K562 (cell line): ENCODE measurements at regions not wholly inside any gene's neighbourhood (a gene's known extent, or its start where the extent isn't known, plus 50 kb on each side); places are given as distances from the start of the nearest gene placed in this dataset.

Experiments used
- ATAC-seq: fragments of 200-7000 bp; cut with Tn5 transposase; 3 replicates; pipeline ENCODE4 v1.9.1; 2020; ENCODE audit warnings: moderate library complexity
- BruUV-seq: library from RNA; stranded (reverse); fragments of 400-500 nt; replicated peaks from 2 replicates; lab custom pipeline; 2021; lab: Mats Ljungman, UMichigan
- CTCF ChIA-PET: fragments of 300-600 bp; formaldehyde crosslinking; extraction: SDS; loops from one replicate; lab custom pipeline; 2021; ENCODE audit warnings: low intra/inter-chr PET ratio; lab: Yijun Ruan, JAX
- POLR2A ChIA-PET: fragments of 300-600, 350-650 bp; sonication (Branson Sonifier 250); formaldehyde crosslinking; extraction: SDS; loops from one replicate; lab custom pipeline; 2021; ENCODE audit warnings: antibody characterized with exemption, inconsistent platforms; lab: Yijun Ruan, JAX
- DNase-seq, 4 experiments: peaks; one replicate each; pipeline versions ENCODE4 v3.0.0 to v3.0.0-alpha.2; 2011 to 2018; ENCODE audit warnings: low spot score in 3 of 4, mixed read lengths in 3 of 4; ENCODE audit errors: extremely low read depth in 1 of 4
- FAIRE-seq: peaks from 2 replicates; lab custom pipeline; 2011; peaks lifted over from hg19 to GRCh38; lab: Jason Lieb, UNC
- H2AFZ ChIP-seq: 2 replicates; pipeline ENCODE4 v1.6.0; 2011; ENCODE audit warnings: low read depth, low read length, control low read depth, inconsistent platforms
- H3K27ac ChIP-seq: fragments of 200-600 bp; 3 replicates; pipeline ENCODE4 v1.8.0; 2011; ENCODE audit warnings: low read depth, mild to moderate bottlenecking, control low read depth, inconsistent platforms, low read length, moderate library complexity, mixed read lengths; ENCODE audit errors: extremely low read depth
- H3K27me3 ChIP-seq, 2 experiments: fragments of 300-600 bp in 1 of 2; 2 replicates in 1 of 2; 3 replicates in 1 of 2; pipeline versions ENCODE4 v1.6.0 to v1.8.0; 2011; ENCODE audit warnings: inconsistent platforms in 2 of 2, low read length in 2 of 2, mild to moderate bottlenecking in 1 of 2, mixed read lengths in 1 of 2, moderate library complexity in 1 of 2; ENCODE audit not compliant: control insufficient read depth in 2 of 2, insufficient read depth in 2 of 2
- H3K36me3 ChIP-seq: fragments of 300-600 bp; 3 replicates; pipeline ENCODE4 v1.8.0; 2011; ENCODE audit warnings: mild to moderate bottlenecking, low read length, inconsistent platforms; ENCODE audit not compliant: control insufficient read depth, insufficient read depth
- H3K4me1 ChIP-seq, 2 experiments: fragments of 200-600 bp in 1 of 2; replicated peaks in 1 of 2; 2 replicates in 1 of 2; 3 replicates in 1 of 2; pipeline versions ENCODE4 v1.5.1 to v1.8.0; 2011; ENCODE audit warnings: inconsistent platforms in 2 of 2, low read length in 2 of 2, mild to moderate bottlenecking in 1 of 2, mixed read lengths in 1 of 2, moderate library complexity in 1 of 2; ENCODE audit not compliant: control insufficient read depth in 2 of 2, insufficient read depth in 2 of 2
- H3K4me2 ChIP-seq: 2 replicates; pipeline ENCODE4 v1.6.1; 2011; ENCODE audit warnings: low read length, control low read depth, inconsistent platforms, mixed read lengths; ENCODE audit not compliant: insufficient read depth
- H3K4me3 ChIP-seq: fragments of 200-600 bp; sonication (generic), shearing (Covaris generic); 2 replicates; pipeline ENCODE4 v1.5.1; 2016; ENCODE audit warnings: control low read depth, inconsistent platforms
- H3K79me2 ChIP-seq: fragments of 200-600 bp; 3 replicates; pipeline ENCODE4 v1.8.0; 2011; ENCODE audit warnings: low read length, inconsistent platforms; ENCODE audit not compliant: control insufficient read depth, insufficient read depth
- H3K9ac ChIP-seq, 2 experiments: 2 replicates each; pipeline versions ENCODE4 v1.6.0 to v1.6.1; 2011; ENCODE audit warnings: low read depth in 2 of 2, low read length in 2 of 2, control low read depth in 1 of 2, inconsistent platforms in 1 of 2, mild to moderate bottlenecking in 1 of 2, mixed read lengths in 1 of 2; ENCODE audit not compliant: insufficient read depth in 1 of 2
- H3K9me1 ChIP-seq: one replicate; pipeline ENCODE4 v1.6.0; 2011; ENCODE audit warnings: inconsistent platforms, mild to moderate bottlenecking, low read length, moderate library complexity; ENCODE audit not compliant: control insufficient read depth, insufficient read depth
- H3K9me3 ChIP-seq: replicated peaks from 2 replicates; pipeline ENCODE4 v1.5.1; 2011; ENCODE audit warnings: low read depth, low read length, inconsistent platforms; ENCODE audit not compliant: control insufficient read depth, insufficient read depth
- H4K20me1 ChIP-seq: replicated peaks from 2 replicates; pipeline ENCODE4 v1.6.1; 2011; ENCODE audit warnings: low read length, inconsistent platforms, mixed read lengths; ENCODE audit not compliant: control insufficient read depth, insufficient read depth
- CHD2 ChIP-seq: IDR thresholded peaks from 2 replicates; pipeline ENCODE4 v1.6.1; 2011; ENCODE audit warnings: low read depth, low read length
- CREB3 ChIP-seq: fragments of 450-650 bp; conservative IDR thresholded peaks from 2 replicates; pipeline ENCODE4 v1.6.1; 2016; ENCODE audit warnings: missing genetic modification characterization, low read depth, mild to moderate bottlenecking, missing compliant biosample characterization, moderate library complexity
- CREB3L1 ChIP-seq: fragments of 450-650 bp; IDR thresholded peaks from 2 replicates; pipeline ENCODE4 v1.6.1; 2014; ENCODE audit warnings: low read depth, mild to moderate bottlenecking, moderate library complexity, borderline replicate concordance
- FOXA1 ChIP-seq: fragments of 450-650 bp; IDR thresholded peaks from 2 replicates; pipeline ENCODE4 v1.6.1; 2016; ENCODE audit warnings: mild to moderate bottlenecking, borderline replicate concordance
- GABPB2 ChIP-seq: fragments of 250-450 bp; sonication (Bioruptor Pico); conservative IDR thresholded peaks from 2 replicates; pipeline ENCODE4 v1.5.1; 2021; ENCODE audit warnings: mild to moderate bottlenecking
- KAT2B ChIP-seq: IDR thresholded peaks from one replicate; pipeline ENCODE4 v1.6.1; 2012; ENCODE audit warnings: low read depth, mild to moderate bottlenecking, control low read depth, inconsistent platforms, low read length, moderate library complexity
- KAT7 ChIP-seq: sonication (generic); formaldehyde crosslinking; IDR thresholded peaks from 2 replicates; pipeline ENCODE4 v1.8.0; 2022; ENCODE audit warnings: missing genetic modification reagents, mild to moderate bottlenecking, borderline replicate concordance
- NCOA4 ChIP-seq: fragments of 450-650 bp; IDR thresholded peaks from 2 replicates; pipeline ENCODE4 v1.6.1; 2018; ENCODE audit warnings: mild to moderate bottlenecking; ENCODE audit not compliant: partially characterized antibody
- NFE2 ChIP-seq: IDR thresholded peaks from 2 replicates; pipeline ENCODE4 v1.6.1; 2014; ENCODE audit warnings: antibody characterized with exemption, low read depth
- SIRT6 ChIP-seq: IDR thresholded peaks from one replicate; pipeline ENCODE4 v1.6.1; 2012; ENCODE audit warnings: low read depth, mild to moderate bottlenecking, control low read depth, inconsistent platforms, low read length, moderate library complexity
- SMARCA5 ChIP-seq: fragments of 450-650 bp; IDR thresholded peaks from 2 replicates; pipeline ENCODE4 v1.6.1; 2016
- ZNF318 ChIP-seq, 2 experiments: fragments of 450-650 bp; IDR thresholded peaks; 2 replicates each; pipeline ENCODE4 v1.6.1; 2016; ENCODE audit warnings: mild to moderate bottlenecking in 2 of 2, borderline replicate concordance in 1 of 2, low read depth in 1 of 2, moderate library complexity in 1 of 2
- ZNF699 ChIP-seq: fragments of 250-450 bp; sonication (Bioruptor Pico); IDR thresholded peaks from 2 replicates; pipeline ENCODE4 v1.8.0; 2021; ENCODE audit warnings: mild to moderate bottlenecking, moderate library complexity; ENCODE audit not compliant: insufficient replicate concordance
- WGBS: fragments of 100-300 bp; shearing (Covaris generic); methylation state at CpG from one replicate; pipeline ENCODE4 v1.1.6; 2016; ENCODE audit warnings: low coverage, mixed read lengths; ENCODE audit not compliant: insufficient coverage; ENCODE audit errors: missing lambda C conversion rate; 5-methylcytosine and 5-hydroxymethylcytosine counted together
- in situ Hi-C: fragments of 300-500 bp; cut with MboI; formaldehyde crosslinking; loops from 4 replicates; pipeline ENCODE4 v1.15.0; 2018; ENCODE audit warnings: inconsistent platforms, mixed read lengths
- intact Hi-C: fragments of 100-400 bp; cut with micrococcal nuclease; formaldehyde crosslinking; loops from 2 replicates; pipeline ENCODE4 v1.14.2; 2022

GRCh38 chr16:65737831-65738230, 616.0 kb upstream of the CDH11 start:
- DNase-seq (no peak), FAIRE-seq (no peak), ATAC-seq (no peak)
- intact Hi-C loops (no loop called here), in situ Hi-C loops (no loop called here)
- H3K4me3 ChIP-seq, result no peak overlapping the region
- ChIA-PET CTCF (no interaction called here), POLR2A (interaction anchor here (0.7 to 1.1 kb wide), 2 partner anchors 9 to 14 kb away, joined by 3 to 4 read pairs; no protein-coding TSS in a partner anchor)
- no peak overlapping the region for H3K4me2 ChIP-seq
- no TSS peak for BruUV-seq
- TF ChIP-seq NCOA4 (no peak), SIRT6 (no peak), KAT2B (no peak), ZNF318 (IDR thresholded peaks at IDR 0.05; ENCODE audit: borderline replicate concordance in 1 of 2, low read depth in 1 of 2) (no peak), FOXA1 (no peak), CHD2 (no peak), NFE2 (no peak), KAT7 (CRISPR knock-in tag) (no peak), SMARCA5 (no peak), ZNF699 (CRISPR knock-in tag) (no peak), CREB3L1 (no peak), CREB3 (tag) (no peak), GABPB2 (CRISPR knock-in tag) (no peak)
- no peaks in the 10 kb centered on the region for H3K27me3 ChIP-seq
- WGBS, result 13% methylated on average over 4 of the region's 4 CpGs
- peak overlapping the region; percentile 41; the same call in 1 of the 2 replicates for H2AFZ ChIP-seq
- no peaks in the 10 kb centered on the region for H4K20me1 ChIP-seq
- no peaks in the 10 kb centered on the region for H3K9me3 ChIP-seq
- no peaks in the 10 kb centered on the region for H3K4me1 ChIP-seq
- no peaks in the 10 kb centered on the region for H3K36me3 ChIP-seq
- no peak overlapping the region for H3K27ac ChIP-seq
- no peaks in the 10 kb centered on the region for H3K79me2 ChIP-seq
- H3K9me1 ChIP-seq, result no peaks in the 10 kb centered on the region
- H3K9ac ChIP-seq, result no peak overlapping the region
